ENCODE measurements at regions not wholly inside any gene's neighbourhood (a gene's known extent, or its start where the extent isn't known, plus 50 kb on each side); places are given as distances from the start of the nearest gene placed in this dataset.
"Not testable (repeated sequence)": the region's sequence is repeated elsewhere in the genome, so short reads cannot be mapped to it uniquely, and the experiment has no call there.

- intact Hi-C loops (cut with DNase I); ATAC-seq; H3K27ac ChIP-seq: not testable (repeated sequence)
Measured at GRCh38 chr16:70014915-70015314, 63.8 kb downstream of the CLEC18A start.

DNA sequence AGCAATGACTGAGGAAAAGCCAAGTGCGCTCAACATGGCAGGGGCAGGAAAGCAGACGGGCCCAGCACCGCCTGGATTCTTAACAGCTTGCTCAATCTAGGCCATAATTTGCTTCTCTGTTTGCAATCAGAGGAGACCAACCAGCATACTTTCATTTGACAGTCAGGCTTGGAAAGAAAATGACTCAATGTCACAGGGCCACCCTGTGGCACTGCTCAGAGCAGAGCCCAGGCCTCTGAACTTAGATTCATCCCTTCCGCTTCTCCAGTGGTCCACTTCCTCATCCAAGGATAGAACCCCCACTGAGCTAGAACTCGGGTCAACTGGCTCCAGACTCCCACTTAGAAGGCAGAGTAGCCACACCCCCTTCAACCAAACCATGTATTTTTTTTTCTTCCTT is 65.6 kb downstream of the CLEC18A start:
- H3K27ac ChIP-seq; H3K4me1 ChIP-seq; H3K4me3 ChIP-seq; H3K27me3 ChIP-seq; intact Hi-C loops (cut with DNase I); H3K9me3 ChIP-seq; DNase-seq: not testable (repeated sequence)
- H3K36me3 ChIP-seq = peaks cover 45% of the 10 kb centered on the region
- ATAC-seq = peak; percentile 72

More at GRCh38 chr16:70014915-70015314, 63.8 kb downstream of the CLEC18A start:
- not testable (repeated sequence) for DNase-seq, H3K27me3 ChIP-seq, H3K4me1 ChIP-seq, H3K4me3 ChIP-seq, H3K9me3 ChIP-seq
- H3K36me3 ChIP-seq = peaks cover 43% of the 10 kb centered on the region

GRCh38 chr16:70018254-70018653 is 67.1 kb downstream of the CLEC18A start:
- TF ChIP-seq, protein P1, sequence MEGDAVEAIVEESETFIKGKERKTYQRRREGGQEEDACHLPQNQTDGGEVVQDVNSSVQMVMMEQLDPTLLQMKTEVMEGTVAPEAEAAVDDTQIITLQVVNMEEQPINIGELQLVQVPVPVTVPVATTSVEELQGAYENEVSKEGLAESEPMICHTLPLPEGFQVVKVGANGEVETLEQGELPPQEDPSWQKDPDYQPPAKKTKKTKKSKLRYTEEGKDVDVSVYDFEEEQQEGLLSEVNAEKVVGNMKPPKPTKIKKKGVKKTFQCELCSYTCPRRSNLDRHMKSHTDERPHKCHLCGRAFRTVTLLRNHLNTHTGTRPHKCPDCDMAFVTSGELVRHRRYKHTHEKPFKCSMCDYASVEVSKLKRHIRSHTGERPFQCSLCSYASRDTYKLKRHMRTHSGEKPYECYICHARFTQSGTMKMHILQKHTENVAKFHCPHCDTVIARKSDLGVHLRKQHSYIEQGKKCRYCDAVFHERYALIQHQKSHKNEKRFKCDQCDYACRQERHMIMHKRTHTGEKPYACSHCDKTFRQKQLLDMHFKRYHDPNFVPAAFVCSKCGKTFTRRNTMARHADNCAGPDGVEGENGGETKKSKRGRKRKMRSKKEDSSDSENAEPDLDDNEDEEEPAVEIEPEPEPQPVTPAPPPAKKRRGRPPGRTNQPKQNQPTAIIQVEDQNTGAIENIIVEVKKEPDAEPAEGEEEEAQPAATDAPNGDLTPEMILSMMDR (IDR thresholded peaks at IDR 0.05) = peak; percentile 30

GRCh38 chr16:70023207-70023606 is 72.1 kb downstream of the CLEC18A start:
- H3K4me1 ChIP-seq; intact Hi-C loops (cut with DNase I); DNase-seq; H3K27ac ChIP-seq; H3K4me3 ChIP-seq; H3K9me3 ChIP-seq; H3K27me3 ChIP-seq: not testable (repeated sequence)
- peak; percentile 20 for ATAC-seq
- peaks cover 45% of the 10 kb centered on the region for H3K36me3 ChIP-seq

More at GRCh38 chr16:70018254-70018653, 67.1 kb downstream of the CLEC18A start:
- intact Hi-C loops (cut with DNase I) = no loop called here
- DNase-seq = no peak
- no peaks in the 10 kb centered on the region for H3K27me3 ChIP-seq
- H3K4me1 ChIP-seq = no peaks in the 10 kb centered on the region
- H3K4me3 ChIP-seq = no peak overlapping the region
- no peak overlapping the region for H3K27ac ChIP-seq
- no peaks in the 10 kb centered on the region for H3K9me3 ChIP-seq
- H3K36me3 ChIP-seq = peaks cover 41% of the 10 kb centered on the region
- peak; percentile 54 for ATAC-seq

DNA sequence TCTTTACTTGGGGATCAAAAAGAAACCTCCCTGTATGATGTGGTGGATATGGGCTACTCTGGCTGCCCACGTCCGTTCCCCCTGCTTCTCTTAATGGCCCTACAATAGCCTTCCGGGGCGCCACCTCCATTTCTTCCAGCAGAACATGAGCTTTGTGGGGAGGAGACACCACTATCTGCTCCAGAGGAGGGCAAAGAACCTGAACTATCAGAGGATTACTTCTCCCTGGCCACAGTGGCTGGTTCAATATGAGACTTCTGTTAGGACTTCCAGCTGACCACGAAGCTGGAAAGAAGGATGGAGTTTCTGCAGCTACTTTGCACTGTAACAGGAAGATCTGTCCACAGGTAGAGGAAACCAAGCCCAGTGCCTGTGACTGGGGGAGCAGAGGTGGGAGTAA is 72.8 kb downstream of the CLEC18A start:
- ATAC-seq; DNase-seq; H3K4me1 ChIP-seq; H3K9me3 ChIP-seq; intact Hi-C loops (cut with DNase I); H3K27me3 ChIP-seq; H3K27ac ChIP-seq; H3K4me3 ChIP-seq: not testable (repeated sequence)
- peaks cover 39% of the 10 kb centered on the region for H3K36me3 ChIP-seq

DNA sequence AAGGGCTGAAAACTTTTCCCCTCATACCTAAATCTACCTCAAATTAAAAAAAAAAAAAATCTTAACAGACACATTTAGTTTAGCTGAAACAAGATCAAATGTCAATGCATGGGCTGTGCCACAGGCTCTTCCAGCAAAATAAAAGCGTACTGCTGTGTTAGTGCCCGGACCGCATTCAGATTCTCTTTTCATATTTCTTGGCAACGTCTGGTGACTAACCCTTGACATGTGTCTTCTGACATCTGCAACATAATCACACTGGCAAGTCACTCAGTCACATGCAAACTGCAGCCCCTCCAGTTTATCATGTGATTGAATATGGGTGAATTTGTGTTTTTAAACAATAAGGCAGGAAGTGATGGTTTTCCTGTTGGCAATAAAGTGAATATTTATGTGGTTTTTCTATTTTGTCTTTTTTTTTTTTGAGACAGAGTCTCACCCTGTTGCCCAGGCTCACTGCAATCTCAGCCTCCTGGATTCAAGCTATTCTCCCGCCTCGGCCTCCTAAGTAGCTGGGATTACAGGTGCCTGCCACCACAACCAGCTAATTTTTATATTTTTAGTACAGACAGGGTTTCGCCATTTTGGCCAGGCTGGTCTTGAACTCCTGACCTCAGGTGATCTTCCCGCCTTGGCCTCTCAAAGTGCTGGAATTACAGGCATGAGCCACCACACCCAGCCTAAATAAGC is 75.2 kb downstream of the CLEC18A start:
- H3K9me3 ChIP-seq; H3K4me3 ChIP-seq; intact Hi-C loops (cut with DNase I); DNase-seq; H3K27me3 ChIP-seq; H3K4me1 ChIP-seq: not testable (repeated sequence)
- Histone ChIP-seq H3K27ac (peak overlapping the region; percentile 24), H3K36me3 (peaks cover 44% of the 10 kb centered on the region)
- ATAC-seq = peak; percentile 83

GRCh38 chr16:70032906-70033305 is 81.2 kb upstream of the PDPR start:
- ATAC-seq; H3K4me3 ChIP-seq; DNase-seq; H3K9me3 ChIP-seq; intact Hi-C loops (cut with DNase I); H3K27ac ChIP-seq; H3K27me3 ChIP-seq; H3K4me1 ChIP-seq: not testable (repeated sequence)
- H3K36me3 ChIP-seq = peaks cover 67% of the 10 kb centered on the region

GRCh38 chr16:70037913-70038312 is 76.2 kb upstream of the PDPR start:
- H3K4me1 ChIP-seq; H3K9me3 ChIP-seq; H3K27ac ChIP-seq; ATAC-seq; intact Hi-C loops (cut with DNase I); H3K4me3 ChIP-seq; H3K27me3 ChIP-seq; DNase-seq: not testable (repeated sequence)
- peaks cover 60% of the 10 kb centered on the region for H3K36me3 ChIP-seq

- peaks cover 36% of the 10 kb centered on the region for H3K36me3 ChIP-seq
- H3K27ac ChIP-seq; H3K9me3 ChIP-seq; H3K27me3 ChIP-seq; ATAC-seq; H3K4me1 ChIP-seq; DNase-seq; H3K4me3 ChIP-seq; intact Hi-C loops (cut with DNase I): not testable (repeated sequence)
Measured at GRCh38 chr16:70040554-70040953, 73.6 kb upstream of the PDPR start.

GRCh38 chr16:70043538-70044067 is 70.5 kb upstream of the PDPR start:
- DNase-seq; H3K9me3 ChIP-seq; intact Hi-C loops (cut with DNase I); H3K4me3 ChIP-seq; H3K27ac ChIP-seq; H3K27me3 ChIP-seq; H3K4me1 ChIP-seq; ATAC-seq: not testable (repeated sequence)
- H3K36me3 ChIP-seq = peaks cover 18% of the 10 kb centered on the region

DNA sequence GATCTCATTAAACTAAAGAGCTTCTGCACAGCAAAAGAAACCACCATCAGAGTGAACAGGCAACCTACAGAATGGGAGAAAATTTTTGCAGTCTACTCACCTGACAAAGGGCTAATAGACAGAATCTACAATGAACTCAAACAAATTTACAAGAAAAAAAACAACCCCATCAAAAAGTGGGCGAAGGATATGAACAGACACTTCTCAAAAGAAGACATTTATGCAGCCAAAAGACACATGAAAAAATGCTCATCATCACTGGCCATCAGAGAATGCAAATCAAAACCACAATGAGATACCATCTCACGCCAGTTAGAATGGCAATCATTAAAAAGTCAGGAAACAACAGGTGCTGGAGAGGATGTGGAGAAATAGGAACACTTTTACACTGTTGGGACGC is 67.6 kb upstream of the PDPR start:
- not testable (repeated sequence) for H3K4me3 ChIP-seq

GRCh38 chr16:70048083-70048482 is 66.0 kb upstream of the PDPR start:
- H3K4me1 ChIP-seq; H3K27ac ChIP-seq; DNase-seq; H3K27me3 ChIP-seq; H3K36me3 ChIP-seq; ATAC-seq; H3K4me3 ChIP-seq; H3K9me3 ChIP-seq; intact Hi-C loops (cut with DNase I): not testable (repeated sequence)

More for the DNA sequence above, 67.6 kb upstream of the PDPR start:
- H3K27me3 ChIP-seq; ATAC-seq; intact Hi-C loops (cut with DNase I); H3K9me3 ChIP-seq; H3K4me1 ChIP-seq; DNase-seq; H3K36me3 ChIP-seq; H3K27ac ChIP-seq: not testable (repeated sequence)

- not testable (repeated sequence) for H3K27ac ChIP-seq
- ATAC-seq = peak; percentile 70
Measured at GRCh38 chr16:70058056-70058455, 56.1 kb upstream of the PDPR start.

More at GRCh38 chr16:70058056-70058455, 56.1 kb upstream of the PDPR start:
- H3K4me1 ChIP-seq; DNase-seq; H3K9me3 ChIP-seq; H3K4me3 ChIP-seq; H3K27me3 ChIP-seq; intact Hi-C loops (cut with DNase I); H3K36me3 ChIP-seq: not testable (repeated sequence)

Data from upper lobe of right lung (tissue), 1 donor.